ENCODE measurements at regions not wholly inside any gene's neighbourhood (a gene's known extent, or its start where the extent isn't known, plus 50 kb on each side); places are given as distances from the start of the nearest gene placed in this dataset.

DNA sequence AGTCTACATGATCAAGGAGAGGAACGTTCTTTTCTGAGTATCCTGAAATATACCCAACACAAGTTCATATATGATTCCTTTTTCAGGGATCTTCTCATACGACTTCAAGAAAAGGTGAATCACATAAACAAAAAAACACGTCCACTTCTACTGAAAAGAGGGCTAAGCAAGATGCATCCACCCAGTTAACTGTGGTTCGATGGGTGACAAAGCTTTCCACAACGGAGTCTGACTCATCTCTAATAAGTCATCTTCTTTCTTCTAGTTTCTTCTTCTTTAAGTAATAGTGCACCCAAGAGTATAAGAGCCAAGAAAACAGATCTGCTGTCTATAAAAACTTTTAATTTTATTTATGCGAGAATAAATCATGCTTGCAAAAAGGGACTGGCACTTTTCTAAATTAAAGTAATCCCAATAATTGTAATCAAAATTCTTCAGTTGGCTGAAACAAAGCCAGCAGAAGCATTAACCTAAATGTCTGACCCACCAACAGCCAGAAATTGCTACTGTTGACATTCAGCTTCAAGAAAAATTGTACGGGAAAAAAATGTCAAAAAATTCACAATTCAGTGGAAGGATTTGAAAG is 146.9 kb upstream of the ANK3 start:
- no peak overlapping the region for H3K27ac ChIP-seq (ENCODE audit: low read length)
- H3K4me3 ChIP-seq (ENCODE audit: low read depth in 1 of 2, low read length in 2 of 2): no peak overlapping the region
- no peaks in the 10 kb centered on the region for H3K79me2 ChIP-seq (ENCODE audit: insufficient read depth, low read length)
- no peaks in the 10 kb centered on the region for H3K4me1 ChIP-seq (ENCODE audit: insufficient read depth, low read length)
- TF ChIP-seq, protein P1, sequence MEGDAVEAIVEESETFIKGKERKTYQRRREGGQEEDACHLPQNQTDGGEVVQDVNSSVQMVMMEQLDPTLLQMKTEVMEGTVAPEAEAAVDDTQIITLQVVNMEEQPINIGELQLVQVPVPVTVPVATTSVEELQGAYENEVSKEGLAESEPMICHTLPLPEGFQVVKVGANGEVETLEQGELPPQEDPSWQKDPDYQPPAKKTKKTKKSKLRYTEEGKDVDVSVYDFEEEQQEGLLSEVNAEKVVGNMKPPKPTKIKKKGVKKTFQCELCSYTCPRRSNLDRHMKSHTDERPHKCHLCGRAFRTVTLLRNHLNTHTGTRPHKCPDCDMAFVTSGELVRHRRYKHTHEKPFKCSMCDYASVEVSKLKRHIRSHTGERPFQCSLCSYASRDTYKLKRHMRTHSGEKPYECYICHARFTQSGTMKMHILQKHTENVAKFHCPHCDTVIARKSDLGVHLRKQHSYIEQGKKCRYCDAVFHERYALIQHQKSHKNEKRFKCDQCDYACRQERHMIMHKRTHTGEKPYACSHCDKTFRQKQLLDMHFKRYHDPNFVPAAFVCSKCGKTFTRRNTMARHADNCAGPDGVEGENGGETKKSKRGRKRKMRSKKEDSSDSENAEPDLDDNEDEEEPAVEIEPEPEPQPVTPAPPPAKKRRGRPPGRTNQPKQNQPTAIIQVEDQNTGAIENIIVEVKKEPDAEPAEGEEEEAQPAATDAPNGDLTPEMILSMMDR (IDR thresholded peaks at IDR 0.05; ENCODE audit: borderline replicate concordance, extremely low read depth, low read length, poor library complexity, severe bottlenecking): no peak
- TF ChIP-seq EZH2 (IDR thresholded peaks at IDR 0.05; ENCODE audit: borderline replicate concordance, low read depth, low read length, severe bottlenecking): no peak
- H3K36me3 ChIP-seq (ENCODE audit: insufficient read depth, low read length): no peaks in the 10 kb centered on the region
- ATAC-seq (ENCODE audit: insufficient read depth, low read depth) (no peak), DNase-seq (no peak)
- H2AFZ ChIP-seq (ENCODE audit: low read depth, low read length): no peak overlapping the region
- no peak overlapping the region for H3K9ac ChIP-seq (ENCODE audit: low read depth, low read length)
- H3K9me3 ChIP-seq (ENCODE audit: insufficient read depth, low read length, severe bottlenecking): no peaks in the 10 kb centered on the region
- H4K20me1 ChIP-seq (ENCODE audit: insufficient read depth, low read length): no peaks in the 10 kb centered on the region
- H3K4me2 ChIP-seq (ENCODE audit: insufficient read depth, low read length): no peak overlapping the region
- no peaks in the 10 kb centered on the region for H3K27me3 ChIP-seq (ENCODE audit: insufficient read depth, low read length, poor library complexity)

DNA sequence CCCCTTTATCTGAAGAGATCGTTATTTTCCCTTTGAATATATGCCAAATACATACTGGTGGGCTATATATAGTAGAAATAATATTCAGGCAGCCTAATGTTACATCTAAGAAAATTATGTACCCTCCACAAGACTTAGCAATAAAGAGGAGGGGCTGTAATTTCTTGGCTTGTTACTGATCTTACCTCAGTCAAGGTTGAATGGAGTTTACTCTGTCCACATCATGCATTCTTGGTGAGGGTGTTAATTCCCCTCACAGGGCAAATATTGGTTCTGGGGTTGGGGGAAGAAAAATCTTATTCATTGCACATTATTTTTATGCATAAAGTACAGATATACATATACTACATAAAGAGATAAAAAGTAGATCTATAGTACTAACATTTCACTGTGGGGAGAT is 145.8 kb upstream of the ANK3 start:
- H3K4me1 ChIP-seq (ENCODE audit: insufficient read depth, low read length): no peaks in the 10 kb centered on the region
- ATAC-seq (ENCODE audit: insufficient read depth, low read depth): no peak
- no peak overlapping the region for H3K27ac ChIP-seq (ENCODE audit: low read length)
- H3K36me3 ChIP-seq (ENCODE audit: insufficient read depth, low read length): no peaks in the 10 kb centered on the region
- no peaks in the 10 kb centered on the region for H4K20me1 ChIP-seq (ENCODE audit: insufficient read depth, low read length)
- H3K9me3 ChIP-seq (ENCODE audit: insufficient read depth, low read length, severe bottlenecking): no peaks in the 10 kb centered on the region
- H3K4me3 ChIP-seq (ENCODE audit: low read depth in 1 of 2, low read length in 2 of 2): no peak overlapping the region
- H3K9ac ChIP-seq (ENCODE audit: low read depth, low read length): no peak overlapping the region
- TF ChIP-seq, protein P1 (IDR thresholded peaks at IDR 0.05; ENCODE audit: borderline replicate concordance, extremely low read depth, low read length, poor library complexity, severe bottlenecking): no peak
- no peak for TF ChIP-seq EZH2 (IDR thresholded peaks at IDR 0.05; ENCODE audit: borderline replicate concordance, low read depth, low read length, severe bottlenecking)
- no peak for DNase-seq
- no peak overlapping the region for H3K4me2 ChIP-seq (ENCODE audit: insufficient read depth, low read length)
- no peak overlapping the region for H2AFZ ChIP-seq (ENCODE audit: low read depth, low read length)
- H3K79me2 ChIP-seq (ENCODE audit: insufficient read depth, low read length): no peaks in the 10 kb centered on the region
- H3K27me3 ChIP-seq (ENCODE audit: insufficient read depth, low read length, poor library complexity): no peaks in the 10 kb centered on the region

DNA sequence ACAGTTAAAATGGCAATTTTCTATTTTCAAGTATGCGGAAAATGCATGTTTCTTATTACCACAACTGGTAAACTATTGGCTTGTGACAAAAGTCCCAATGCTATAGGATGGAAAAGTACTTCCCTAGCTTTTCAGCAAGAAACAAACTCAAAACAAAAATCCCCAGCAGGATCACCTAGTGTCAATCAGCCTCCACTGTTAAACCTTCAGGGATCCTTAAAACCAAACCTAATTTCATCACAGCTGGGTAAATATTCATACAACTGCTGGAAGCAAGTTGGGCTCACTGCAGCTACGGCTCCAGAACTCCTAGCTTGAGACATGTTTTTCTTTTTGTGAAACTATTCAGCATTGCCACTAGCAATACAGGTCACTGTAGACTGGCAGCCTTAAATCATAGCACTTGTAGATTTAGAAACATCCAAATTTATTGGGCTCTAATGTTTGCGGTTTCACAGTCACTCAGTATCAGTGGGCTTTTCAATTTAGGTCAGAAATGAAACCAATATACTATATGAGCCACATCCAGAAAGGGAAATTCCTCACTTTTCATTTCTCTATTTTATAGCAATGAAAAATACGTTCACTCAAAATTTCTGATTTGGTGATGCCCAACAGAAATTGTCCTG is 145.2 kb upstream of the ANK3 start:
- ATAC-seq (ENCODE audit: insufficient read depth, low read depth): no peak
- Histone ChIP-seq H4K20me1 (ENCODE audit: insufficient read depth, low read length) (no peaks in the 10 kb centered on the region), H3K4me3 (ENCODE audit: low read depth in 1 of 2, low read length in 2 of 2) (no peak overlapping the region), H3K79me2 (ENCODE audit: insufficient read depth, low read length) (no peaks in the 10 kb centered on the region), H3K4me2 (ENCODE audit: insufficient read depth, low read length) (no peak overlapping the region), H2AFZ (ENCODE audit: low read depth, low read length) (no peak overlapping the region), H3K9ac (ENCODE audit: low read depth, low read length) (no peak overlapping the region), H3K9me3 (ENCODE audit: insufficient read depth, low read length, severe bottlenecking) (no peaks in the 10 kb centered on the region), H3K27me3 (ENCODE audit: insufficient read depth, low read length, poor library complexity) (no peaks in the 10 kb centered on the region), H3K36me3 (ENCODE audit: insufficient read depth, low read length) (no peaks in the 10 kb centered on the region), H3K27ac (ENCODE audit: low read length) (no peak overlapping the region), H3K4me1 (ENCODE audit: insufficient read depth, low read length) (no peaks in the 10 kb centered on the region)
- no peak for DNase-seq
- TF ChIP-seq EZH2 (IDR thresholded peaks at IDR 0.05; ENCODE audit: borderline replicate concordance, low read depth, low read length, severe bottlenecking): no peak
- TF ChIP-seq, protein P1 (IDR thresholded peaks at IDR 0.05; ENCODE audit: borderline replicate concordance, extremely low read depth, low read length, poor library complexity, severe bottlenecking): no peak

All from DND-41 (cell line).